Hematopoietic multipotent progenitor cell treated with erythropoietin and hydrocortisone succinate and interleukin-3 and kit ligand, for 6 days (in vitro differentiated cells): ENCODE measurements at regions not wholly inside any gene's neighbourhood (a gene's known extent, or its start where the extent isn't known, plus 50 kb on each side); places are given as distances from the start of the nearest gene placed in this dataset.
"Not testable (repeated sequence)": the region's sequence is repeated elsewhere in the genome, so short reads cannot be mapped to it uniquely, and the experiment has no call there.

Experiments
- DNase-seq: peaks from one replicate; pipeline ENCODE4 v3.0.0-alpha.2; 2015

- no peak for DNase-seq
Measured at GRCh38 chrX:27136325-27136724, 326.8 kb downstream of the PPP4R3C start.

GRCh38 chrX:27132862-27133261 is 330.3 kb downstream of the PPP4R3C start:
- no peak for DNase-seq

GRCh38 chrX:27087176-27087575 is 376.0 kb downstream of the PPP4R3C start:
- not testable (repeated sequence) for DNase-seq

GRCh38 chrX:27086237-27086636 is 376.9 kb downstream of the PPP4R3C start:
- DNase-seq, result no peak

GRCh38 chrX:27085346-27085745 is 377.8 kb downstream of the PPP4R3C start:
- no peak for DNase-seq

GRCh38 chrX:27078371-27078770 is 384.8 kb downstream of the PPP4R3C start:
- DNase-seq, result no peak

- DNase-seq, result no peak
Measured at GRCh38 chrX:27057883-27058282, 405.3 kb downstream of the PPP4R3C start.

GRCh38 chrX:27039332-27039731 is 423.8 kb downstream of the PPP4R3C start:
- DNase-seq, result no peak

- DNase-seq, result no peak
Measured at GRCh38 chrX:27008486-27008885, 454.7 kb downstream of the PPP4R3C start.

GRCh38 chrX:26999634-27000033 is 463.5 kb downstream of the PPP4R3C start:
- no peak for DNase-seq

GRCh38 chrX:26958261-26958660 is 504.9 kb downstream of the PPP4R3C start:
- DNase-seq, result no peak

- no peak for DNase-seq
Measured at GRCh38 chrX:26954029-26954428, 509.1 kb downstream of the PPP4R3C start.

- no peak for DNase-seq
Measured at GRCh38 chrX:26952213-26952612, 510.9 kb downstream of the PPP4R3C start.

- DNase-seq, result no peak
Measured at GRCh38 chrX:26927419-26927818, 535.7 kb downstream of the PPP4R3C start.

- DNase-seq, result no peak
Measured at GRCh38 chrX:26925088-26925487, 538.1 kb downstream of the PPP4R3C start.

- no peak for DNase-seq
Measured at GRCh38 chrX:26922278-26922677, 540.9 kb downstream of the PPP4R3C start.

- peak; percentile 46 for DNase-seq
Measured at GRCh38 chrX:26918631-26919030, 544.5 kb downstream of the PPP4R3C start.

- DNase-seq, result no peak
Measured at GRCh38 chrX:26916991-26917390, 546.1 kb downstream of the PPP4R3C start.

- no peak for DNase-seq
Measured at GRCh38 chrX:26915064-26915463, 548.1 kb downstream of the PPP4R3C start.

GRCh38 chrX:26914232-26914631 is 548.9 kb downstream of the PPP4R3C start:
- no peak for DNase-seq

GRCh38 chrX:26911785-26912184 is 551.4 kb downstream of the PPP4R3C start:
- DNase-seq, result not testable (repeated sequence)

- no peak for DNase-seq
Measured at GRCh38 chrX:26909728-26910127, 553.4 kb downstream of the PPP4R3C start.

- DNase-seq, result no peak
Measured at GRCh38 chrX:26908218-26908617, 554.9 kb downstream of the PPP4R3C start.

- no peak for DNase-seq
Measured at GRCh38 chrX:26889574-26889973, 573.6 kb downstream of the PPP4R3C start.

- no peak for DNase-seq
Measured at GRCh38 chrX:26873736-26874135, 589.4 kb downstream of the PPP4R3C start.

- no peak for DNase-seq
Measured at GRCh38 chrX:26871967-26872366, 591.2 kb downstream of the PPP4R3C start.
